ENCODE measurements at regions not wholly inside any gene's neighbourhood (a gene's known extent, or its start where the extent isn't known, plus 50 kb on each side); places are given as distances from the start of the nearest gene placed in this dataset.

GRCh38 chr1:79239840-79240239 lies 233.3 kb upstream of the ADGRL4 start:
- Histone ChIP-seq H3K27ac (ENCODE audit: low read length) (no peak overlapping the region), H3K9me3 (ENCODE audit: low read length) (no peaks in the 10 kb centered on the region), H3K9ac (ENCODE audit: low read length) (no peak overlapping the region), H3F3A (ENCODE audit: insufficient read depth, low read length, poor library complexity, severe bottlenecking) (no peaks in the 10 kb centered on the region), H3K27me3 (ENCODE audit: insufficient read depth, low read depth, low read length) (no peaks in the 10 kb centered on the region), H3K79me2 (replicated peaks; ENCODE audit: insufficient read depth, low read length) (no peaks in the 10 kb centered on the region), H3K4me2 (ENCODE audit: low read length) (no peak overlapping the region), H3K36me3 (ENCODE audit: insufficient read depth, low read length) (no peaks in the 10 kb centered on the region), H2AFZ (ENCODE audit: low read depth, low read length) (no peak overlapping the region), H4K20me1 (ENCODE audit: insufficient read depth) (no peaks in the 10 kb centered on the region), H3K9me2 (ENCODE audit: insufficient read depth, low read length) (no peaks in the 10 kb centered on the region), H3K4me3 (ENCODE audit: low read length) (no peak overlapping the region)
- TF ChIP-seq RAD21 (conservative IDR thresholded peaks at IDR 0.05) (no peak), SMC3 (conservative IDR thresholded peaks at IDR 0.05; ENCODE audit: poor library complexity) (no peak), TAF1 (IDR thresholded peaks at IDR 0.05; ENCODE audit: low read depth) (no peak), POLR2AphosphoS5 (IDR thresholded peaks at IDR 0.05) (no peak)

GRCh38 chr1:79235301-79236002 lies 228.9 kb upstream of the ADGRL4 start:
- H3K79me2 ChIP-seq (replicated peaks; ENCODE audit: insufficient read depth, low read length) = no peaks in the 10 kb centered on the region
- H4K20me1 ChIP-seq (ENCODE audit: insufficient read depth) = no peaks in the 10 kb centered on the region
- no peak overlapping the region for H3K27ac ChIP-seq (ENCODE audit: low read length)
- no peaks in the 10 kb centered on the region for H3K9me3 ChIP-seq (ENCODE audit: low read length)
- H3K9me2 ChIP-seq (ENCODE audit: insufficient read depth, low read length) = no peaks in the 10 kb centered on the region
- no peak overlapping the region for H3K9ac ChIP-seq (ENCODE audit: low read length)
- TF ChIP-seq POLR2AphosphoS5 (IDR thresholded peaks at IDR 0.05) (no peak), SMC3 (conservative IDR thresholded peaks at IDR 0.05; ENCODE audit: poor library complexity) (no peak), TAF1 (IDR thresholded peaks at IDR 0.05; ENCODE audit: low read depth) (no peak), EP300 (conservative IDR thresholded peaks at IDR 0.05; ENCODE audit: poor library complexity, severe bottlenecking) (no peak), MXI1 (conservative IDR thresholded peaks at IDR 0.05; ENCODE audit: poor library complexity, severe bottlenecking) (no peak), RAD21 (conservative IDR thresholded peaks at IDR 0.05) (no peak), EZH2 (IDR thresholded peaks at IDR 0.05; ENCODE audit: borderline replicate concordance, insufficient read depth, low read length, poor library complexity, severe bottlenecking) (no peak)
- TF ChIP-seq, protein P1, sequence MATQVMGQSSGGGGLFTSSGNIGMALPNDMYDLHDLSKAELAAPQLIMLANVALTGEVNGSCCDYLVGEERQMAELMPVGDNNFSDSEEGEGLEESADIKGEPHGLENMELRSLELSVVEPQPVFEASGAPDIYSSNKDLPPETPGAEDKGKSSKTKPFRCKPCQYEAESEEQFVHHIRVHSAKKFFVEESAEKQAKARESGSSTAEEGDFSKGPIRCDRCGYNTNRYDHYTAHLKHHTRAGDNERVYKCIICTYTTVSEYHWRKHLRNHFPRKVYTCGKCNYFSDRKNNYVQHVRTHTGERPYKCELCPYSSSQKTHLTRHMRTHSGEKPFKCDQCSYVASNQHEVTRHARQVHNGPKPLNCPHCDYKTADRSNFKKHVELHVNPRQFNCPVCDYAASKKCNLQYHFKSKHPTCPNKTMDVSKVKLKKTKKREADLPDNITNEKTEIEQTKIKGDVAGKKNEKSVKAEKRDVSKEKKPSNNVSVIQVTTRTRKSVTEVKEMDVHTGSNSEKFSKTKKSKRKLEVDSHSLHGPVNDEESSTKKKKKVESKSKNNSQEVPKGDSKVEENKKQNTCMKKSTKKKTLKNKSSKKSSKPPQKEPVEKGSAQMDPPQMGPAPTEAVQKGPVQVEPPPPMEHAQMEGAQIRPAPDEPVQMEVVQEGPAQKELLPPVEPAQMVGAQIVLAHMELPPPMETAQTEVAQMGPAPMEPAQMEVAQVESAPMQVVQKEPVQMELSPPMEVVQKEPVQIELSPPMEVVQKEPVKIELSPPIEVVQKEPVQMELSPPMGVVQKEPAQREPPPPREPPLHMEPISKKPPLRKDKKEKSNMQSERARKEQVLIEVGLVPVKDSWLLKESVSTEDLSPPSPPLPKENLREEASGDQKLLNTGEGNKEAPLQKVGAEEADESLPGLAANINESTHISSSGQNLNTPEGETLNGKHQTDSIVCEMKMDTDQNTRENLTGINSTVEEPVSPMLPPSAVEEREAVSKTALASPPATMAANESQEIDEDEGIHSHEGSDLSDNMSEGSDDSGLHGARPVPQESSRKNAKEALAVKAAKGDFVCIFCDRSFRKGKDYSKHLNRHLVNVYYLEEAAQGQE (IDR thresholded peaks at IDR 0.05; ENCODE audit: borderline replicate concordance) = no peak
- TF ChIP-seq, protein P2, sequence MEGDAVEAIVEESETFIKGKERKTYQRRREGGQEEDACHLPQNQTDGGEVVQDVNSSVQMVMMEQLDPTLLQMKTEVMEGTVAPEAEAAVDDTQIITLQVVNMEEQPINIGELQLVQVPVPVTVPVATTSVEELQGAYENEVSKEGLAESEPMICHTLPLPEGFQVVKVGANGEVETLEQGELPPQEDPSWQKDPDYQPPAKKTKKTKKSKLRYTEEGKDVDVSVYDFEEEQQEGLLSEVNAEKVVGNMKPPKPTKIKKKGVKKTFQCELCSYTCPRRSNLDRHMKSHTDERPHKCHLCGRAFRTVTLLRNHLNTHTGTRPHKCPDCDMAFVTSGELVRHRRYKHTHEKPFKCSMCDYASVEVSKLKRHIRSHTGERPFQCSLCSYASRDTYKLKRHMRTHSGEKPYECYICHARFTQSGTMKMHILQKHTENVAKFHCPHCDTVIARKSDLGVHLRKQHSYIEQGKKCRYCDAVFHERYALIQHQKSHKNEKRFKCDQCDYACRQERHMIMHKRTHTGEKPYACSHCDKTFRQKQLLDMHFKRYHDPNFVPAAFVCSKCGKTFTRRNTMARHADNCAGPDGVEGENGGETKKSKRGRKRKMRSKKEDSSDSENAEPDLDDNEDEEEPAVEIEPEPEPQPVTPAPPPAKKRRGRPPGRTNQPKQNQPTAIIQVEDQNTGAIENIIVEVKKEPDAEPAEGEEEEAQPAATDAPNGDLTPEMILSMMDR (IDR thresholded peaks at IDR 0.05; ENCODE audit: poor library complexity, severe bottlenecking) = no peak
- no peak overlapping the region for H3K4me2 ChIP-seq (ENCODE audit: low read length)
- H2AFZ ChIP-seq (ENCODE audit: low read depth, low read length) = no peak overlapping the region
- no peaks in the 10 kb centered on the region for H3K27me3 ChIP-seq (ENCODE audit: insufficient read depth, low read depth, low read length)
- H3F3A ChIP-seq (ENCODE audit: insufficient read depth, low read length, poor library complexity, severe bottlenecking) = no peaks in the 10 kb centered on the region
- H3K36me3 ChIP-seq (ENCODE audit: insufficient read depth, low read length) = no peaks in the 10 kb centered on the region
- H3K4me3 ChIP-seq (ENCODE audit: low read length) = no peak overlapping the region

Measured in neural cell (in vitro differentiated cells).